Erythroblast (primary cell): ENCODE measurements at regions not wholly inside any gene's neighbourhood (a gene's known extent, or its start where the extent isn't known, plus 50 kb on each side); places are given as distances from the start of the nearest gene placed in this dataset.

Experiments used
- GATA1 ChIP-seq: IDR thresholded peaks from 2 replicates; pipeline ENCODE4 v1.6.1; 2011; ENCODE audit warnings: low read depth, mild to moderate bottlenecking, control low read depth, low read length, moderate library complexity
- POLR2A ChIP-seq: IDR thresholded peaks from 2 replicates; pipeline ENCODE4 v1.6.1; 2011; ENCODE audit warnings: mild to moderate bottlenecking, low read length

- no peak for TF ChIP-seq POLR2A
- TF ChIP-seq GATA1 = no peak
Measured at GRCh38 chr12:90831712-90832111, 123.3 kb downstream of the CCER1 start.
